Dedifferentiated amniotic fluid mesenchymal stem cell (primary cell): ENCODE measurements at regions not wholly inside any gene's neighbourhood (a gene's known extent, or its start where the extent isn't known, plus 50 kb on each side); places are given as distances from the start of the nearest gene placed in this dataset.

ENCODE experiments used
- DNase-seq: peaks from one replicate; pipeline ENCODE4 v3.0.0-alpha.2; 2016; ENCODE audit errors: extremely low spot score

- no peak for DNase-seq
Observed at GRCh38 chr6:94535798-94536197, 1041.5 kb upstream of the MANEA start.

DNA sequence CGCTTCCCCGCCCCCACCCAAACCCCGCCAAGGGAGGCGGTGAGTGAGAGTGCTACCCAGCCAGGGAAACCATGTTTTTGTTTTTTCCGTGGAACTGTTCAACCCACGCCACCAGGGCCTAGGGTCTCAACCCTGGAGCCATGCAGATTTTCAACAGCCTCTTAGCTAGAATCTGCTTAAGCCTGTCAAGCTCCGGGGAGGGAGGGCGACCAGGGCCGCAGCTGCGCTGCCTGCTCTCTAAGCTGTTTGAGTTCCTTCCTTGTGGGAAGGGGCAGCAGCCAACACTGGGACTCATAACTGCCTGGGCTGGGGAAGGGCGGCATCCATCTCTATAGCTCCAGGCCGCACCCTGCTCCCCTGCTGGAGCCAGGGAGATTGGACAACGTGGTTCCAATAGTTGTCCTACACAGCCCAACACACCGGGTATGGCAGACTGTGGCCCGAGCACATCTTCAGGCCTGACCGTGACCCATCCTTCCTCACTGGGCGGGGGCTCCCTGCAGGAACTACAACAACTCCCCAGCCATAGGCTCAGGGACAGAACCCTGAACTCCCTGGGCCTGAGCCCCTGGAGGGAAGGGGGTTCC is 1065.7 kb upstream of the MANEA start:
- no peak for DNase-seq

DNA sequence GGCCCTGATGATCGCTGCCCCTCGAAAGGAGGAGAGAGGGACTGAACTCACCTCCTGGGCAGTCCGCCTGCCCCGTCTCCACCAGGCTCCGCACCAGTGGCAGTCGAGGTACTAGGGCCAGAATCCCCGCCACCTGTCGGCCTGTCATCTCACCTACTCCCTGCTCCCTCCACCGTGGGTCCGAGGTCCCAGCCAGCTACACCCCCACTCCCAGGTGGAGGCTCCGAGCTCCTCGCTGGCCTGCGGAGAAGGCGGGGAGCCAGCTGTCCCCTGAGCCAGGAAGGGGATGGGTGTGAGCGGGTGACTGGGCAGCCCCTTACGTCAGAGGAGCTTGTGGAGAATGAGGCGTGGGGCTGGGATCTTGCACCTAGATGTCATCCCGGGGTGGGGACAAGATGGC is 1066.5 kb upstream of the MANEA start:
- DNase-seq: no peak

DNA sequence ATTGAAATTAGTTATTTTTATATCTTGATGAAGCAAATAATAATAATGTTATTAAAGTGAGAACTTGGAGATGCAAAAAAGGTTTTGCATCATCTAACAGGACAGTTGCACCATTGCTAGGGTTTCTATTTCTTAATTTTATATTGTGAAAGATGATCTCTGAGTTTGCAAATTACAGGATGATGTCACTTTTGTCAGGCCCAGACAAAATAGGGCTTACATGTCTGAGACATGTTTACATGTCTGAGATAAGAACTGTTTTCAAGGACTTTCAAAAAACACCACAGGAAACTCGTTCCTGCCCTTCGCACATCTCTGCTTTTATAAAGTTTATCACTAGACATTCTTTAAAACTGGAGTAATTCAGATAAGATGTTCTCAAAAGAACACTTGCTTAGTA is 1075.8 kb upstream of the MANEA start:
- DNase-seq: no peak

DNA sequence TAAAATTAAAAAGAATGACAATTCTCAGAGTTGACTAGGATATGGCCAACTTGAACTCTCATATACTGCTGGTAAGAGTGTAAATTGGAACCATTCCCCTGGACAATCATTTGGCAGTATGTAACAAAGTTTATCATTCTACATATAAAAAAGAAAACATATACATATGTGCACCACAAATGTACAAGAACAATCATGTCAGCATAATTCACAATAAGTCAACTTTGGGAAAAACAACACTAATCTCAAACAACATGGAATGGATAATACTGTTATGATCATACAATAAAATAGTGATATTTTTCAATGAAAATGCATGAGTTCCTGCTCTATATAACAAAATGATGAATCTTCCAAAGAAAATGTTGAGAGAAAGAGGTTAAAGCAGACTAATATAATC is 1078.7 kb upstream of the EPHA7 start:
- no peak for DNase-seq

GRCh38 chr6:94494500-94494899 is 1075.1 kb upstream of the EPHA7 start:
- no peak for DNase-seq

DNA sequence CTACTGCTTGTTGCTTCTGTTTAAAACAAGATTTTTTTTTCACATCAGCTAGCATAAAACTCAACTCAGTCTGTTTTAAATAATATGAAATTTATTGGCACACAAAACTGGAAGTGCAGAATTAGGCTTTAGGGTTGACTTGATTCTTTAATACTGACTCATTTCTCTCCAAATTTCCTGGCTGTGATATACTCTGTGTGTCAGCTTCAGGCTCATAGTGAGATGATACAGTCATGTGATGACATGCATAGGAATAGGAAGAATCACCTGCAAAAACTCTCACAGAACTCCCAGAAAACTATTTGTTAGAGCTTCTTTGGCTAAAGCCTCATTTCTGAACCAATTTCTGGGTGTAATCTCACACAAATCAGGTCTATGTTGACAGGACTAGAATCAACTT is 1068.0 kb upstream of the EPHA7 start:
- DNase-seq: no peak

GRCh38 chr6:94478133-94479005 is 1059.0 kb upstream of the EPHA7 start:
- DNase-seq: no peak

GRCh38 chr6:94468830-94469229 is 1049.5 kb upstream of the EPHA7 start:
- DNase-seq: no peak

GRCh38 chr6:94464018-94464510 is 1044.7 kb upstream of the EPHA7 start:
- DNase-seq: no peak

GRCh38 chr6:94463306-94463705 is 1043.9 kb upstream of the EPHA7 start:
- no peak for DNase-seq

DNA sequence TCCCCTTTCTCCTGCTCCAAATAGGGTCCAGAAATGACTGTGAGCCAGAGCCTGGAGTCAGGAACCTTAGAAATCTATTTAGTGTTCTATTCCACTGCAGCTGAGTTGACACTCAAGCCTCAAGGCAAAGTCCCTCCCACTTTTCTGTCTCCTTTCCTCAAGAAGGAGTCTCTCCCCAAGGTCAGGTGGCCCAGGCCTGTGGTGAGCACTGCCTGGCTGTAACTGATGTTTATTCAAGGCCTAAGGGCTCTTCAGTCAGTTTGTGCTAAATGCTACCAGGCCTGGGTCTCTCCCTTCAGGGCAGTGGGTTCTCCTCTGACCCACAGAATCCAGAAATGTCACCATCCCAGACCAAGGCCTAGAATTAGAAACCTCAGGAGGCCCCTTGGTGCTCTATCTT is 1042.9 kb upstream of the EPHA7 start:
- DNase-seq: no peak

GRCh38 chr6:94456266-94456665 is 1036.9 kb upstream of the EPHA7 start:
- no peak for DNase-seq

DNA sequence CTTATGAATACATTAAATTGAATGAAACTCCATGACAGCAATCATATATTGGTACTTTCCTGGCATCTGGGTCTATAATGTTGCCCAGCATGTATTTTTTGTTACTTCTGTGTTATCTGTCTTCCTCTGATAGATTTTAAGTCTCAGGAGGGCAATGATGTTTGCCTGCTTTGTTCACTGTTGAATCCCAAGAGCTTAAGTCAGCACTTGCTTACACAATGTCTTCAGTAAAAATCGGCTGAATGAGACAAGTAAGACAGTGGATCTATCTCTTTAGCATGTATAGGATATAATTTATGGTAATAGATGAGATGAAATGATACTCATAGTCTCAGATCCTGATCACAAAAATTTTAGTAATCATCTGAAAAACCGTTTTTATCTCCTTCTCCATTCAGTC is 1034.9 kb upstream of the EPHA7 start:
- DNase-seq: no peak

- DNase-seq: no peak
Observed at GRCh38 chr6:94446120-94446519, 1026.8 kb upstream of the EPHA7 start.

- no peak for DNase-seq
Observed at GRCh38 chr6:94443701-94444100, 1024.3 kb upstream of the EPHA7 start.

GRCh38 chr6:94424692-94425091 is 1005.3 kb upstream of the EPHA7 start:
- DNase-seq: no peak

- no peak for DNase-seq
Observed at GRCh38 chr6:94417363-94417762, 998.0 kb upstream of the EPHA7 start.

- DNase-seq: no peak
Observed at GRCh38 chr6:94414041-94414440, 994.7 kb upstream of the EPHA7 start.

DNA sequence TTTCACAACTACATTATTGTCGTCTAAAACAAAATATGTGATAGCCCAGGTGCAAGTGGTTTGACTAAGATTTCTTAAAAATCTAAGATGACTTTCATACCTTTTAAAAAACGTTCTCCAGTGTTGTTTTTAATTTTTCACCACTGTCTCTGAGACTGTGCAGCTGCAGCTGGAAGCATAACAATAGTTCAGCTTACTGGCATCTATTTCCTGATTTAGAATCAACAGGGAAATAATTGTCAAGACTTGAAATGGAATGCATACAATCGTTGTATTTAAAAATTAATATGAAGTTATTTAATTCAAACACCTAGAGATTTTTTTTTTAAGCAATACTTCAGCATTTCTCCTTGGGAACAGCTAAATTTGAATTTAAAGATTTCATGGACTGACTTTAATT is 982.0 kb upstream of the EPHA7 start:
- DNase-seq: no peak

- no peak for DNase-seq
Observed at GRCh38 chr6:94394822-94395221, 975.5 kb upstream of the EPHA7 start.

GRCh38 chr6:94389218-94389617 is 969.9 kb upstream of the EPHA7 start:
- no peak for DNase-seq

GRCh38 chr6:94377835-94378234 is 958.5 kb upstream of the EPHA7 start:
- no peak for DNase-seq
